GM12865 (cell line): ENCODE measurements at regions not wholly inside any gene's neighbourhood (a gene's known extent, or its start where the extent isn't known, plus 50 kb on each side); places are given as distances from the start of the nearest gene placed in this dataset.

ENCODE experiments used
- DNase-seq: peaks from one replicate; pipeline ENCODE4 v3.0.0; 2010; ENCODE audit warnings: low read depth
- H3K4me3 ChIP-seq: 2 replicates; pipeline ENCODE4 v1.5.1; 2011; ENCODE audit warnings: mild to moderate bottlenecking, low read depth, low read length, control low read depth
- TF ChIP-seq, protein P1 (sequence below): IDR thresholded peaks from 2 replicates; pipeline ENCODE4 v1.5.1; 2011; ENCODE audit warnings: low read length, control low read depth, low read depth, inconsistent platforms; ENCODE audit not compliant: insufficient read depth; ENCODE audit errors: missing control alignments

DNA sequence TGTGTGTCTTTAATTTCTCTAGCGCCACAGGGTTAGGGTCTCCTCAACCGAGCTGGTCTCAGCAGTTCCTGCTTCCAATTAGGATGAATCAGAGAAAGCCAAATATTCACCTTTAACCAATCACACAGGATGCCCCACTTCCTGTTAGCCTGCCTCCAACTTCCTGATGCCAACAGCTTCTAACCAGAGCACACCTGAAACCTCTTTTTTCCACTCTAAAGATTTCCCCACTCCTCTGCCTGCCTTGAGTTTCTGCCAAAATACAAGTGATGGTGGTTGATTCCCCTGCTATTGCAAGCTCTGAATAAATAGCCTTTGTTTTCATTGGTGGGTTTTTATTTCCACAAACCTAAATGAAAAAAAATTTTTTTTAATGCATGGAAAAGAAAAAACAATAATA is 144.7 kb upstream of the UST start:
- TF ChIP-seq, protein P1, sequence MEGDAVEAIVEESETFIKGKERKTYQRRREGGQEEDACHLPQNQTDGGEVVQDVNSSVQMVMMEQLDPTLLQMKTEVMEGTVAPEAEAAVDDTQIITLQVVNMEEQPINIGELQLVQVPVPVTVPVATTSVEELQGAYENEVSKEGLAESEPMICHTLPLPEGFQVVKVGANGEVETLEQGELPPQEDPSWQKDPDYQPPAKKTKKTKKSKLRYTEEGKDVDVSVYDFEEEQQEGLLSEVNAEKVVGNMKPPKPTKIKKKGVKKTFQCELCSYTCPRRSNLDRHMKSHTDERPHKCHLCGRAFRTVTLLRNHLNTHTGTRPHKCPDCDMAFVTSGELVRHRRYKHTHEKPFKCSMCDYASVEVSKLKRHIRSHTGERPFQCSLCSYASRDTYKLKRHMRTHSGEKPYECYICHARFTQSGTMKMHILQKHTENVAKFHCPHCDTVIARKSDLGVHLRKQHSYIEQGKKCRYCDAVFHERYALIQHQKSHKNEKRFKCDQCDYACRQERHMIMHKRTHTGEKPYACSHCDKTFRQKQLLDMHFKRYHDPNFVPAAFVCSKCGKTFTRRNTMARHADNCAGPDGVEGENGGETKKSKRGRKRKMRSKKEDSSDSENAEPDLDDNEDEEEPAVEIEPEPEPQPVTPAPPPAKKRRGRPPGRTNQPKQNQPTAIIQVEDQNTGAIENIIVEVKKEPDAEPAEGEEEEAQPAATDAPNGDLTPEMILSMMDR: no peak
- DNase-seq: no peak
- H3K4me3 ChIP-seq: no peak overlapping the region

DNA sequence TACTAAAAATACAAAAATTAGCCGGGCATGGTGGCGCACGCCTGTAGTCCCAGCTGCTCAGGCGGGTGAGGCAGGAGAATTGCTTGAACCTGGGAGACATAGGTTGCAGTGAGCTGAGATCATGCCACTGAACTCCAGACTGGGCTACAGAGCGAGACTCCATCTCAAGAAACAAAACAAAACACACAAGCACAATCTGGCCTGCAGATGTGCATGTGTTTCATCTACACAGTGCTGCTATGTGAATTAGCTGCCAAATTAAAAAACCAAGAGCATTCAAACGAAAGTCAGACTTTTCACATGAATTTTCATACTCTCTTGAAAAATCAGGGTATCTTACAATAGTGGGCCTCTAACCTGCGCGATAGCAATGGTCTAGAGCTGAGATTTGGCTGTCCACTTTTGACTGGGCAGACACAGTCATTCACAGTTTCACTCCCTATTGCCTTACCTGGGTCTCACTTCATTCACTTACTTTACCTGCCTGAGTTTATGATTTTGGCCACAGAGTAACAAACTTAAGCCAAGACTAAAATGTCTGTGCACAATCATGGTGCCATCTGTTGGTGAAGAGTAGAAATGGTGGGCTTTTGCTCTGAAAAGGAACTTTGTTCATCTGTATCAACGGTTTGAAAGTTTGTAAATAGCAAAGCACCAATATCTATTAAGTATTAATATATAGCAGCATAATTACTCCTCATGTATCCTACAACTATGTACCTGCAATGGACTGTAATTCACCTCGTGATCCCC is 138.5 kb upstream of the UST start:
- DNase-seq: peak; percentile 18
- TF ChIP-seq, protein P1: peak; percentile 15
- H3K4me3 ChIP-seq: no peak overlapping the region

DNA sequence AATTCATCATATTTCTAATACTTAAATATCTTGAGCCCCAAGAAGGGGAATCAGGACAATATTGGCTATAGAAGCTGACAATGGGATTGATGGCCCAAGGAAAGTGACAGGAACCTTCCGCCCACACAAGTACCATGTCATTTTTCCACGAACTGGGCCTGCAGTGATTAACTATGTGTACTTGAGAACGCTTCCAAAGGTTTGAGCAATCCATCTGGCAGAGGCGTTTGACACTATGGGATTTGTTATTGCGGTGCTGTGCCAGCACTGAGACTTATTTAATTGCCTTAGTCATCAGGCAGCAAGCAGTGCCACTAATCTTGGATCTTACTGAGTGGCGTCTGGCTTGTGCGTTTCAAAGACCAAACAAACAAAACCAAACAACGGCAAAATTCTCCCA is 135.6 kb upstream of the UST start:
- TF ChIP-seq, protein P1: no peak
- DNase-seq: no peak
- no peak overlapping the region for H3K4me3 ChIP-seq

DNA sequence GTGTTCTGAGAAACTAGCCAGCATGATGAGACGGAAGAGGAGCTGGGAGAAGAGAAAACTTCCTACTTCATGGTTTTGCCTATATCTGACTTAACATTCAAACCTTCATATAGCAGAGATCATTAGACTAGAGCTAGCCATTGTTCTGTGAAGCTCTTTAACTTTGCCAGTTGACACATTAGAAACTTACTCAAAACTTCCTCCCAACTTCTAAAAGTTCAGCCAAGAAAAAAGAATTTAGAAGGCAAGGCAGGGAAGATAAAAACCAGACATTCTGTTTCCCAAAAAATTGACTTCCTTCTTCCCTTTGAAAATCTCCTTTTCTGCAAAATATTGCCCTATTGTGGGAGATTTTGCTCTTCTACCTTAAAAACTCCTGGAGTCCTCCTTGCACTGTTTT is 134.8 kb upstream of the UST start:
- TF ChIP-seq, protein P1: no peak
- no peak overlapping the region for H3K4me3 ChIP-seq
- DNase-seq: no peak

DNA sequence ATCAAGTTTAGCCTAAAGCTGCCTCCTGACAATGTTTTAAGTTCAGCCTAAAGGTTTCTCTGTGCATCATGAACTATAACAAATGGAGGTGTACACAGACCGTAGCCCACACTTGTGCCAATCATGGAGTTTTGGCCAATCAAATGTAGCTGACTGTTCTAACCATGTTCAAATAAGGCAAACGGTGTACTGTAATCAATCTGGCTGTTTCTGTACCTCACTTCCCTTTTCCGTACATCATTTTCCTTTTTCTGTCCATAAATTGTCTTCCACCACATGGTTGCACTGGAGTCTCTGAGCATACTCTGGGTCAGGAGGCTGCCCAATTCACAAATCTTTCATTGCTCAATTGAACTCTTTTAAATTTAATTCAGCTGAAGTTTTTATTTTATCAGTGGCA is 132.2 kb upstream of the UST start:
- no peak for DNase-seq
- TF ChIP-seq, protein P1: no peak
- no peak overlapping the region for H3K4me3 ChIP-seq

DNA sequence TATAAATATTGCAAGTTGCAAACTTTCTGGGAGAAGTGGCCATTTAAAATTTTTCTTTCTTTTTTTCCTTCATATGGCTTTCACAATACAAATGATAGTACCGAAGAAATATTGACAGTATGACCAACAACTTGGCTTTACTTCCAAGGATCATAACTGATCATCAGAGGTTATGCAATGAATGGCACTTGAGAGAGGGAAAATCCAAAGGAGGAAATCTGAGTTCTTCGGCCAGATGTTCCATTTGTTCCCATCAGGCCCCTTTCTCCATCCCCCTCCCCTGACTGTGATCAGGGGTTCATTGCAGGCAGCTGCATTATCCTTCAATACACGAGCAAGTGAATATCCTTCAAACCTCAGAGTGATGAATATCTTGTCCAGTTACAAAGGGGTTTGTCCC is 130.0 kb upstream of the UST start:
- DNase-seq: no peak
- H3K4me3 ChIP-seq: no peak overlapping the region
- TF ChIP-seq, protein P1: no peak

DNA sequence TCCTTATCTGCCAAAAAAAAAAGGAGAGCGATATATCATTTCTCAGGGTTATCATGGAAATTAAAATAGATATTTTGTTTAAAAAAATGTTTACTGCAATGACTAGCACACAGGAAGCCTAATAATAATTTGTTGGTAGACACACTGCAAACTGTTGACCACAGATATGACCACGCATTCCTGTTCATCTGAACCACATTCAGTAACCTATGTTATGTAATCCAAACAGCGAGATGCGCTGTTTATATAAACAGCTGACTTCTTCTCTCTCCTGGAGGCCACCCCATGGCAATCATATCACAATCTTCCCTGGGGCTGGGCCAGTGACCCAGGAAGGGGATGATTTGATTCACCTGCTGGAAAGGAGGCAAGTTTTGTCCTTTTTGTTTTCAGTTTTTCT is 129.3 kb upstream of the UST start:
- DNase-seq: peak; percentile 9
- TF ChIP-seq, protein P1: no peak
- no peak overlapping the region for H3K4me3 ChIP-seq
